Kidney epithelial cell (primary cell): ENCODE measurements at regions not wholly inside any gene's neighbourhood (a gene's known extent, or its start where the extent isn't known, plus 50 kb on each side); places are given as distances from the start of the nearest gene placed in this dataset.

Experiments used
- DNase-seq: peaks from one replicate; pipeline ENCODE4 v3.0.0-alpha.2; 2010; ENCODE audit warnings: low read depth
- H3K27me3 ChIP-seq: 2 replicates; pipeline ENCODE4 v1.6.0; 2011; ENCODE audit warnings: low read length; ENCODE audit not compliant: control insufficient read depth, insufficient read depth
- H3K36me3 ChIP-seq: 2 replicates; pipeline ENCODE4 v1.5.1; 2011; ENCODE audit warnings: low read length; ENCODE audit not compliant: control insufficient read depth, insufficient read depth
- H3K4me3 ChIP-seq: 2 replicates; pipeline ENCODE4 v1.5.1; 2011; ENCODE audit warnings: low read depth, mild to moderate bottlenecking, control low read depth, low read length
- CTCF ChIP-seq: IDR thresholded peaks from 2 replicates; pipeline ENCODE4 v1.5.1; 2011; ENCODE audit warnings: mild to moderate bottlenecking, moderate library complexity, low read length, control low read depth, inconsistent platforms; ENCODE audit not compliant: insufficient read depth, poor library complexity, severe bottlenecking

- Histone ChIP-seq H3K27me3 (no peaks in the 10 kb centered on the region), H3K4me3 (no peak overlapping the region), H3K36me3 (no peaks in the 10 kb centered on the region)
- TF ChIP-seq CTCF, result no peak
- DNase-seq, result no peak
Observed at GRCh38 chr12:59131462-59131861, 211.2 kb upstream of the LRIG3 start.

GRCh38 chr12:59122784-59123183 lies 202.5 kb upstream of the LRIG3 start:
- Histone ChIP-seq H3K36me3 (no peaks in the 10 kb centered on the region), H3K27me3 (no peaks in the 10 kb centered on the region), H3K4me3 (no peak overlapping the region)
- no peak for DNase-seq
- no peak for TF ChIP-seq CTCF

- Histone ChIP-seq H3K4me3 (no peak overlapping the region), H3K27me3 (no peaks in the 10 kb centered on the region), H3K36me3 (no peaks in the 10 kb centered on the region)
- DNase-seq, result no peak
- TF ChIP-seq CTCF, result no peak
Observed at GRCh38 chr12:59121451-59121850, 201.1 kb upstream of the LRIG3 start.

- Histone ChIP-seq H3K4me3 (no peak overlapping the region), H3K27me3 (no peaks in the 10 kb centered on the region), H3K36me3 (no peaks in the 10 kb centered on the region)
- no peak for DNase-seq
- TF ChIP-seq CTCF, result no peak
Observed at GRCh38 chr12:59119676-59120075, 199.4 kb upstream of the LRIG3 start.

GRCh38 chr12:59118356-59118755 lies 198.1 kb upstream of the LRIG3 start:
- DNase-seq, result no peak
- Histone ChIP-seq H3K27me3 (no peaks in the 10 kb centered on the region), H3K4me3 (no peak overlapping the region), H3K36me3 (no peaks in the 10 kb centered on the region)
- no peak for TF ChIP-seq CTCF

GRCh38 chr12:59115995-59116394 lies 195.7 kb upstream of the LRIG3 start:
- no peak for TF ChIP-seq CTCF
- no peak for DNase-seq
- Histone ChIP-seq H3K36me3 (no peaks in the 10 kb centered on the region), H3K27me3 (no peaks in the 10 kb centered on the region), H3K4me3 (no peak overlapping the region)
